NT2/D1 (cell line): ENCODE measurements at regions not wholly inside any gene's neighbourhood (a gene's known extent, or its start where the extent isn't known, plus 50 kb on each side); places are given as distances from the start of the nearest gene placed in this dataset.
"Not testable (repeated sequence)": the region's sequence is repeated elsewhere in the genome, so short reads cannot be mapped to it uniquely, and the experiment has no call there.

Experiments used
- DNase-seq: peaks from one replicate; pipeline ENCODE4 v3.0.0-alpha.2; 2011; ENCODE audit warnings: low read depth, low spot score
- H3K27me3 ChIP-seq: 2 replicates; pipeline ENCODE4 v1.6.0; 2011; ENCODE audit warnings: mild to moderate bottlenecking; ENCODE audit not compliant: insufficient read length, insufficient read depth
- H3K36me3 ChIP-seq: 2 replicates; pipeline ENCODE4 v1.6.1; 2011; ENCODE audit warnings: mild to moderate bottlenecking, low read length, mixed read lengths; ENCODE audit not compliant: insufficient read depth, insufficient read length
- H3K4me1 ChIP-seq: 2 replicates; pipeline ENCODE4 v1.5.1; 2011; ENCODE audit not compliant: insufficient read depth, insufficient read length
- H3K4me3 ChIP-seq: 2 replicates; pipeline ENCODE4 v1.5.1; 2011; ENCODE audit warnings: low read depth; ENCODE audit not compliant: insufficient read length
- H3K9ac ChIP-seq: 2 replicates; pipeline ENCODE4 v1.6.0; 2011; ENCODE audit warnings: low read depth; ENCODE audit not compliant: insufficient read length
- H3K9me3 ChIP-seq: 2 replicates; pipeline ENCODE4 v1.5.1; 2011; ENCODE audit warnings: mild to moderate bottlenecking, low read length; ENCODE audit not compliant: insufficient read depth
- SUZ12 ChIP-seq: IDR thresholded peaks from 2 replicates; pipeline ENCODE4 v1.6.1; 2011; ENCODE audit not compliant: insufficient read length, insufficient read depth; ENCODE audit errors: extremely low read depth
- YY1 ChIP-seq: IDR thresholded peaks from 2 replicates; pipeline ENCODE4 v1.6.1; 2011; ENCODE audit not compliant: insufficient read length, insufficient read depth
- ZNF274 ChIP-seq: IDR thresholded peaks from 2 replicates; pipeline ENCODE4 v1.6.1; 2011; ENCODE audit warnings: mild to moderate bottlenecking, low read depth, low read length

- Histone ChIP-seq H3K9me3 (no peaks in the 10 kb centered on the region), H3K9ac (no peak overlapping the region), H3K27me3 (no peaks in the 10 kb centered on the region), H3K4me1 (no peaks in the 10 kb centered on the region), H3K36me3 (no peaks in the 10 kb centered on the region), H3K4me3 (no peak overlapping the region)
- TF ChIP-seq ZNF274 (no peak), YY1 (no peak), SUZ12 (no peak)
- DNase-seq: no peak
Observed at GRCh38 chr21:38083535-38083934, 167.3 kb upstream of the KCNJ6 start.

DNA sequence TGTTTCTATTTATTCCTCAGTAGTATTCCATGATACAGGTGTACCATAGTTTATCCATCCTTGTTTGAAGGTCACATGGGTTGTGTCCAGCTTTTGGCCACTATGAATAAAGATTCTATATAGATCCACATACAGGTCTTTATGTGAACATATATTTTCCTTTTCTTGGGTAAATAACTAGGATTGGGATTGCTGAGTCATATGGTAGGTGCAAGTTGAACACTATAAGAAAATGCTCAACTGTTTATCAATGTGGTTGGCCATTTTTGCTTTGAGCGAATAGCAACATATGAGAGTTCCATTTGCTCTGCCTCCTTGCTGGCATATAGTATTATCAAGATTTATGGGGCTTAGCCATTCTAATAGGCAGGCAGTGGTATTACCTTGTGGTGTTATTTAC, 170.2 kb upstream of the KCNJ15 start:
- H3K36me3 ChIP-seq: no peaks in the 10 kb centered on the region
- TF ChIP-seq SUZ12: no peak
- no peak for TF ChIP-seq YY1
- TF ChIP-seq ZNF274: no peak

DNA sequence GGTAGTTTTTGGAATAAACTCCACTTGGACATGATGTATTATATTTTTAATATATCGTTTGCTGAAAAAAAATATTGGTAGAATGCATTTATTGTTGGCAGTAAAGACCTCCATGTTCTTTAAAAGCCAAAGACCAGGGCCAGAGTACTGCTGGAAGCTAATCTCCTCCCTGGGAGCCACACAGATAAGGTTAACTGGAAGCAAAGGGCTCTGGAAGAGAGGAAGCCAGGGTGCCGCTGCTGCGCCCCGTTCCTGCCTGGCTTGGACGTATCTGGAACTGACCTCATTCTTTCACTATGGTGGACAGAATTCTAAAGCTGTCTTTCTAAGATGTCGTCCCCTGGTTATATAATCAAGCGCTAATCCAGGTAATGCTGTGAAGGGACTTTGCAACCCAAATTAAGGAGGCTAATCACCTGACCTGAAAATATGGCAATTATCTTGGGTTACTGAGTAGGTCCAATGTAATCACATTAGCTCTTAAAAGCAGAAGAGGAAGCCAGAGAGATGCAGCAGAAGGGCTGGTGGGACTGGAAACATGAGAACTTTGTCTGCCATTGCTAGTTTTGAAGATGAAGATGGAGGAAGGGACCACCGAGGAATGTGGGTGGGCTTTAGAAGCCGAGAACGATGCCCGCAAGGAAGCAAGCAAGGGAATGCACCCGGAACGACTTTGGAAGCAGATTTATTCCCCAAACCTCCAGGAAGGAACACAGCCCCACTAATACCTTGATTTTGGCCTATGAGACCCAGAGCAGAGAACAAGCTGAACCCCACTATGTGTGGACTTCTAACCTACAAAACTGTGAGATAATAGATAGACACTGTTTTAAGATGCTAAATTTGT, 167.7 kb upstream of the KCNJ15 start:
- no peaks in the 10 kb centered on the region for H3K4me1 ChIP-seq
- TF ChIP-seq ZNF274 (no peak), YY1 (no peak), SUZ12 (no peak)
- no peaks in the 10 kb centered on the region for H3K27me3 ChIP-seq
- H3K9me3 ChIP-seq: no peaks in the 10 kb centered on the region
- H3K4me3 ChIP-seq: no peak overlapping the region
- no peak overlapping the region for H3K9ac ChIP-seq
- no peak for DNase-seq
- H3K36me3 ChIP-seq: no peaks in the 10 kb centered on the region

More for the DNA sequence above, 170.2 kb upstream of the KCNJ15 start:
- Histone ChIP-seq H3K4me3 (no peak overlapping the region), H3K9me3 (no peaks in the 10 kb centered on the region), H3K4me1 (no peaks in the 10 kb centered on the region), H3K9ac (no peak overlapping the region), H3K27me3 (no peaks in the 10 kb centered on the region)
- no peak for DNase-seq

GRCh38 chr21:38089763-38090046, 167.1 kb upstream of the KCNJ15 start:
- H3K27me3 ChIP-seq: no peaks in the 10 kb centered on the region
- no peaks in the 10 kb centered on the region for H3K4me1 ChIP-seq
- H3K9ac ChIP-seq: no peak overlapping the region
- DNase-seq: no peak
- no peaks in the 10 kb centered on the region for H3K9me3 ChIP-seq
- TF ChIP-seq SUZ12 (no peak), ZNF274 (no peak), YY1 (no peak)
- H3K36me3 ChIP-seq: no peaks in the 10 kb centered on the region
- H3K4me3 ChIP-seq: no peak overlapping the region

DNA sequence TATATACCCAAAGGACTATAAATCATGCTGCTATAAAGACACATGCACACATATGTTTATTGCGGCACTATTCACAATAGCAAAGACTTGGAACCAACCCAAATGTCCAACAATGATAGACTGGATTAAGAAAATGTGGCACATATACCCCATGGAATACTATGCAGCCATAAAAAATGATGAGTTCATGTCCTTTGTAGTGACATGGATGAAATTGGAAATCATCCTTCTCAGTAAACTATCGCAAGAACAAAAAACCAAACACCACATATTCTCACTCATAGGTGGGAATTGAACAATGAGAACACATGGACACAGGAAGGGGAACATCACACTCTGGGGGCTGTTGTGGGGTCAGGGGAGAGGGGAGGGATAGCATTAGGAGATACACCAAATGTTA, 165.7 kb upstream of the KCNJ15 start:
- not testable (repeated sequence) for H3K9ac ChIP-seq, H3K4me3 ChIP-seq, H3K4me1 ChIP-seq, DNase-seq, H3K36me3 ChIP-seq, H3K27me3 ChIP-seq, H3K9me3 ChIP-seq

DNA sequence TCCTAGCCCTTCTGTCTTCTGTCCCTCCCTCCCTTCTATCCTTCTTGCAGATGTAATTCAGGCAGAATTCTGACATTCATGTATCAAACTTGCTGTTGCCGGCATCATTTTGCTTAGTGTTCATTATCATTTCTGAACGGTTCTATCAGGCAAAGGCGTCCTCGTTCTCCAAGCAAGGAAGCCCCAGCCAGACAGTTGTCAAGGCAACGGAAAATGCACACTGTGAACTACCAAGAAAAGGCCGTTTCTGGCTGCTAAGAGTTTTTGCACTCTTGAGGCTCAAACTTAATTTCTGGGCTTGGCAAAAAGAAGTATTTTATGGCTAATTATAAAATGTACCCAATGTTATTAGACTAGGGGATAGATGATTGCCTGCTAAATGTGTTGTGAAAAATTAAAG, 164.7 kb upstream of the KCNJ15 start:
- Histone ChIP-seq H3K9me3 (no peaks in the 10 kb centered on the region), H3K4me1 (no peaks in the 10 kb centered on the region), H3K27me3 (no peaks in the 10 kb centered on the region), H3K36me3 (no peaks in the 10 kb centered on the region), H3K4me3 (no peak overlapping the region), H3K9ac (no peak overlapping the region)
- no peak for TF ChIP-seq YY1
- TF ChIP-seq SUZ12: no peak
- TF ChIP-seq ZNF274: no peak
- no peak for DNase-seq

- H3K27me3 ChIP-seq: no peaks in the 10 kb centered on the region
- H3K4me3 ChIP-seq: no peak overlapping the region
- no peak overlapping the region for H3K9ac ChIP-seq
- H3K4me1 ChIP-seq: no peaks in the 10 kb centered on the region
- H3K9me3 ChIP-seq: peaks cover 9% of the 10 kb centered on the region; the same call in 1 of the 2 replicates
- no peaks in the 10 kb centered on the region for H3K36me3 ChIP-seq
- TF ChIP-seq YY1 (no peak), ZNF274 (no peak), SUZ12 (no peak)
- no peak for DNase-seq
Observed at GRCh38 chr21:38095220-38095619, 161.6 kb upstream of the KCNJ15 start.
